Fibroblast of lung (primary cell): ENCODE measurements at regions not wholly inside any gene's neighbourhood (a gene's known extent, or its start where the extent isn't known, plus 50 kb on each side); places are given as distances from the start of the nearest gene placed in this dataset.

Source experiments
- DNase-seq, 2 donors: peaks; one replicate each; pipeline versions ENCODE4 v3.0.0 to v3.0.0-alpha.2; 2010; ENCODE audit warnings: low read depth in 2 of 2
- H2AFZ ChIP-seq: 2 replicates; pipeline ENCODE4 v1.5.1; 2012; ENCODE audit warnings: low read length, control low read depth, inconsistent platforms
- H3K27ac ChIP-seq: 2 replicates; pipeline ENCODE4 v1.5.1; 2011; ENCODE audit warnings: low read length, control low read depth; ENCODE audit not compliant: insufficient read depth
- H3K27me3 ChIP-seq: 2 replicates; pipeline ENCODE4 v1.5.1; 2011; ENCODE audit warnings: mild to moderate bottlenecking, low read length; ENCODE audit not compliant: control insufficient read depth, insufficient read depth
- H3K36me3 ChIP-seq: 2 replicates; pipeline ENCODE4 v1.5.1; 2011; ENCODE audit warnings: low read length; ENCODE audit not compliant: control insufficient read depth, insufficient read depth
- H3K4me1 ChIP-seq: 2 replicates; pipeline ENCODE4 v1.5.1; 2011; ENCODE audit warnings: low read length; ENCODE audit not compliant: control insufficient read depth, insufficient read depth; ENCODE audit errors: extremely low read depth
- H3K4me2 ChIP-seq: 2 replicates; pipeline ENCODE4 v1.5.1; 2011; ENCODE audit warnings: low read length, control low read depth; ENCODE audit not compliant: insufficient read depth; ENCODE audit errors: extremely low read depth
- H3K4me3 ChIP-seq, 4 experiments: fragments of 200-600 bp in 1 of 4; sonication (generic) in 1 of 4; replicated peaks in 1 of 4; 2 replicates each; pipeline ENCODE4 v1.5.1; 2011 to 2016; ENCODE audit warnings: low read length in 4 of 4, low read depth in 3 of 4, mild to moderate bottlenecking in 3 of 4, control low read depth in 2 of 4, inconsistent platforms in 1 of 4, mixed read lengths in 1 of 4; ENCODE audit not compliant: insufficient read depth in 1 of 4; ENCODE audit errors: control extremely low read depth in 1 of 4
- H3K79me2 ChIP-seq: 2 replicates; pipeline ENCODE4 v1.5.1; 2012; ENCODE audit warnings: mild to moderate bottlenecking, low read length, inconsistent platforms; ENCODE audit not compliant: control insufficient read depth, insufficient read depth
- H3K9ac ChIP-seq: 2 replicates; pipeline ENCODE4 v1.5.1; 2011; ENCODE audit warnings: mild to moderate bottlenecking, low read length, control low read depth; ENCODE audit not compliant: insufficient read depth
- H3K9me3 ChIP-seq: 2 replicates; pipeline ENCODE4 v1.5.1; 2012; ENCODE audit warnings: low read depth, low read length; ENCODE audit not compliant: control insufficient read depth, insufficient read depth
- H4K20me1 ChIP-seq: 2 replicates; pipeline ENCODE4 v1.5.1; 2011; ENCODE audit warnings: low read length; ENCODE audit not compliant: control insufficient read depth, insufficient read depth; ENCODE audit errors: extremely low read depth
- CTCF ChIP-seq, 2 donors: IDR thresholded peaks in 1 of 2; conservative IDR thresholded peaks in 1 of 2; 1 replicate in 1 of 2; 2 replicates in 1 of 2; pipeline ENCODE4 v1.5.1; 2011 to 2012; ENCODE audit warnings: low read length in 2 of 2, control low read depth in 1 of 2, inconsistent platforms in 1 of 2, low read depth in 1 of 2, mild to moderate bottlenecking in 1 of 2
- EZH2 ChIP-seq: IDR thresholded peaks from 2 replicates; pipeline ENCODE4 v1.5.1; 2012; ENCODE audit warnings: low read length, control low read depth, mild to moderate bottlenecking; ENCODE audit errors: missing control alignments

DNA sequence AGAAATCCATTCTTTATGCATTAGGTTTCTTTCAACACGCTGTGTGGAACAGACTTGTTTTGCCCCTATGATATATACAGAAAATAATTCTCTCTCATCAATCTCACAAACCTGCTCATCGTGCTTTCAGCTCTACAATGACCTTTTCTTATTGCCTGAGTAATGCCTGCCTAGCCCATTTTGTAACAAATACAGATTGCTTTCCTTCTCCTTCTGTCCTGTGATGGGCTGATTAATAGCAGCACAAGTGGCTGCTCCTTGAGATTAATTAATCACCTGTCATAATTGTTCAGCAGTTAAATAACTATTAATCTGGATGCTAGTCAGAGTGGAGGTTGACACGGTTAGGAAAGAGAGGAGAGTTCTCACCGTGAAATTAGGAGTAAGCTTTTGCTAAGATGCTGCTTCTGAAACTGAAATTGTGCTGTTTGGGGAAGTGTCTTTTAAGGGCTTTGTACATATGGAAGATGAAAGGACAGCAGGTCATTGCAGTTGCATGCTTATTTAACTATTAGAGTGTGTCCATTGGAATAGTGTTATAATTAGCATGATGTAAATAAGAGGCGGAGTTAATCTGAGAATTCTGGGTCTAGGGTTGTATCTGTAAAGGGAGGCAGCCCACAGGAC, 1430.5 kb downstream of the FAM181B start:
- Histone ChIP-seq H3K4me1 (no peaks in the 10 kb centered on the region), H3K4me3 (no peak overlapping the region), H4K20me1 (no peaks in the 10 kb centered on the region), H3K9me3 (no peaks in the 10 kb centered on the region), H3K4me2 (no peak overlapping the region), H3K9ac (no peak overlapping the region), H3K27ac (no peak overlapping the region), H3K79me2 (no peaks in the 10 kb centered on the region), H3K27me3 (no peaks in the 10 kb centered on the region), H2AFZ (no peak overlapping the region), H3K36me3 (no peaks in the 10 kb centered on the region)
- TF ChIP-seq EZH2 (no peak), CTCF (conservative IDR thresholded peaks at IDR 0.05 in 1 of 2, IDR thresholded peaks at IDR 0.05 in 1 of 2; ENCODE audit: low read depth in 1 of 2, low read length in 2 of 2) (no peak)
- no peak for DNase-seq

DNA sequence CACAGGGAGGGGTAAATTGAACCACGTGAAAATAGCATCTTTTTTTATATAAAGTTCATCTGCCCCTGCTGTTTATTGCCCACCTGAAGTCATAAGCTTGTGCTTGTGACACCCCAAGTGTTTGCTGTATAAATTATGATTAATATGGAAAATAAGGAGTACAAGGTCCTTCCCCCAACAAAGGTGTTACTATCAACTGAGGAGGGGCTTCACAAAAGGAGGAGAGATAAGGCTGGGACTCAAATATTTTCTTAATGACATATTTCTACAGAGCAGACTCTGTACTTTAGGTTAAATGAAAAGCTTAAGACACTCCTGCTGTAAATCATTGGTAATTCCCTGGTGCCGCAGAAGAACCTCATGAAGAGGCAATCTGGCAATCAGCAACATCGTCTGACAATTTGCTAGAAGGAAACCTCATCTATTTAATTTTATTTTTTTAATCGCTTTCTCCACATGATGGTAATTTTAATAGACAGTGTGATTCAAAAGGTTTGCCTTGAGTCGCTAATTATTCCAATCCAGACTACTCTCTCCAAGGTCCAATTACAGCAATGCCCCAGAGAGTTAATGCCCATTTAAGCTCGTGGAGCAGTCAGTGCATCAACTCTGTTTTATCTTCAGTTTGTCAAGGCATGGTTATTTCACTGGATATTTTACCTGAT, 1432.4 kb downstream of the FAM181B start:
- H3K4me2 ChIP-seq = no peak overlapping the region
- no peaks in the 10 kb centered on the region for H3K27me3 ChIP-seq
- no peak for TF ChIP-seq EZH2
- TF ChIP-seq CTCF (conservative IDR thresholded peaks at IDR 0.05 in 1 of 2, IDR thresholded peaks at IDR 0.05 in 1 of 2; ENCODE audit: low read depth in 1 of 2, low read length in 2 of 2) = no peak
- no peak overlapping the region for H3K27ac ChIP-seq
- no peak for DNase-seq
- H3K36me3 ChIP-seq = no peaks in the 10 kb centered on the region
- no peak overlapping the region for H3K4me3 ChIP-seq
- H2AFZ ChIP-seq = no peak overlapping the region
- H3K79me2 ChIP-seq = no peaks in the 10 kb centered on the region
- H3K4me1 ChIP-seq = no peaks in the 10 kb centered on the region
- H3K9me3 ChIP-seq = no peaks in the 10 kb centered on the region
- no peak overlapping the region for H3K9ac ChIP-seq
- no peaks in the 10 kb centered on the region for H4K20me1 ChIP-seq

GRCh38 chr11:81286959-81287358, 1446.7 kb downstream of the FAM181B start:
- Histone ChIP-seq H3K4me3 (no peak overlapping the region), H3K9ac (no peak overlapping the region), H3K79me2 (no peaks in the 10 kb centered on the region), H3K4me2 (no peak overlapping the region), H3K27ac (no peak overlapping the region), H3K4me1 (no peaks in the 10 kb centered on the region), H3K27me3 (no peaks in the 10 kb centered on the region), H2AFZ (no peak overlapping the region), H4K20me1 (no peaks in the 10 kb centered on the region), H3K36me3 (no peaks in the 10 kb centered on the region), H3K9me3 (no peaks in the 10 kb centered on the region)
- no peak for DNase-seq
- TF ChIP-seq EZH2 (no peak), CTCF (conservative IDR thresholded peaks at IDR 0.05 in 1 of 2, IDR thresholded peaks at IDR 0.05 in 1 of 2; ENCODE audit: low read depth in 1 of 2, low read length in 2 of 2) (no peak)
